Activated naive CD8-positive, alpha-beta T cell treated with anti-CD3 and anti-CD28 coated beads, Interleukin-2, amount 50 U/mL, for 24 hours (primary cell): ENCODE measurements at regions not wholly inside any gene's neighbourhood (a gene's known extent, or its start where the extent isn't known, plus 50 kb on each side); places are given as distances from the start of the nearest gene placed in this dataset.

Experiments
- ATAC-seq: fragments of 150-1000 bp; cut with Tn5 transposase; one replicate; pipeline ENCODE4 v1.10.0; 2021
- DNase-seq: peaks from one replicate; pipeline ENCODE4 v3.0.0; 2021
- H3K27ac Mint-ChIP-seq: one replicate; pipeline ENCODE4 v1.8.0; 2021; ENCODE audit warnings: mild to moderate bottlenecking, mixed read lengths
- H3K27me3 Mint-ChIP-seq: one replicate; pipeline ENCODE4 v1.8.0; 2021; ENCODE audit warnings: mixed read lengths
- H3K36me3 Mint-ChIP-seq: one replicate; pipeline ENCODE4 v1.8.0; 2021; ENCODE audit warnings: low read depth, mixed read lengths
- H3K4me1 Mint-ChIP-seq: one replicate; pipeline ENCODE4 v1.8.0; 2021; ENCODE audit warnings: mixed read lengths
- H3K4me3 Mint-ChIP-seq: one replicate; pipeline ENCODE4 v1.8.0; 2021; ENCODE audit warnings: mild to moderate bottlenecking, moderate library complexity, mixed read lengths
- H3K9me3 Mint-ChIP-seq: one replicate; pipeline ENCODE4 v1.8.0; 2021; ENCODE audit warnings: mixed read lengths

- H3K9me3 Mint-ChIP-seq: peaks cover 12% of the 10 kb centered on the region
- DNase-seq (peak; percentile 5), ATAC-seq (no peak)
- H3K27ac Mint-ChIP-seq: no peak overlapping the region
- no peak overlapping the region for H3K4me3 Mint-ChIP-seq
- no peaks in the 10 kb centered on the region for H3K36me3 Mint-ChIP-seq
- no peaks in the 10 kb centered on the region for H3K27me3 Mint-ChIP-seq
- no peaks in the 10 kb centered on the region for H3K4me1 Mint-ChIP-seq
Measured at GRCh38 chr1:217333939-217334338, 297.0 kb downstream of the GPATCH2 start.

GRCh38 chr1:217332431-217333065 lies 298.3 kb downstream of the GPATCH2 start:
- H3K36me3 Mint-ChIP-seq: no peaks in the 10 kb centered on the region

GRCh38 chr1:217331698-217332097 lies 299.2 kb downstream of the GPATCH2 start:
- Mint-ChIP-seq H3K27ac (no peak overlapping the region), H3K9me3 (peaks cover 12% of the 10 kb centered on the region), H3K4me3 (no peak overlapping the region), H3K36me3 (no peaks in the 10 kb centered on the region), H3K27me3 (no peaks in the 10 kb centered on the region), H3K4me1 (no peaks in the 10 kb centered on the region)
- no peak for DNase-seq
- no peak for ATAC-seq

More at GRCh38 chr1:217332431-217333065, 298.3 kb downstream of the GPATCH2 start:
- Mint-ChIP-seq H3K27ac (no peak overlapping the region), H3K4me3 (no peak overlapping the region), H3K4me1 (no peaks in the 10 kb centered on the region), H3K27me3 (no peaks in the 10 kb centered on the region), H3K9me3 (peaks cover 12% of the 10 kb centered on the region)
- no peak for ATAC-seq
- no peak for DNase-seq

GRCh38 chr1:217327901-217328300 lies 303.0 kb downstream of the GPATCH2 start:
- Mint-ChIP-seq H3K4me3 (no peak overlapping the region), H3K27me3 (no peaks in the 10 kb centered on the region), H3K36me3 (no peaks in the 10 kb centered on the region), H3K9me3 (peaks cover 8% of the 10 kb centered on the region), H3K4me1 (no peaks in the 10 kb centered on the region), H3K27ac (no peak overlapping the region)
- no peak for ATAC-seq
- no peak for DNase-seq

GRCh38 chr1:217322834-217323233 lies 308.1 kb downstream of the GPATCH2 start:
- ATAC-seq (no peak), DNase-seq (no peak)
- Mint-ChIP-seq H3K27ac (no peak overlapping the region), H3K4me3 (no peak overlapping the region), H3K36me3 (no peaks in the 10 kb centered on the region), H3K27me3 (peaks cover 2% of the 10 kb centered on the region), H3K4me1 (no peaks in the 10 kb centered on the region), H3K9me3 (no peaks in the 10 kb centered on the region)

- H3K36me3 Mint-ChIP-seq: no peaks in the 10 kb centered on the region
- H3K4me3 Mint-ChIP-seq: no peak overlapping the region
- no peaks in the 10 kb centered on the region for H3K9me3 Mint-ChIP-seq
- DNase-seq (no peak), ATAC-seq (no peak)
- peaks cover 2% of the 10 kb centered on the region for H3K27me3 Mint-ChIP-seq
- no peaks in the 10 kb centered on the region for H3K4me1 Mint-ChIP-seq
- no peak overlapping the region for H3K27ac Mint-ChIP-seq
Measured at GRCh38 chr1:217315346-217315745, 315.5 kb downstream of the GPATCH2 start.

GRCh38 chr1:217313096-217313495 lies 317.8 kb downstream of the GPATCH2 start:
- Mint-ChIP-seq H3K9me3 (no peaks in the 10 kb centered on the region), H3K4me1 (no peaks in the 10 kb centered on the region), H3K4me3 (no peak overlapping the region), H3K36me3 (no peaks in the 10 kb centered on the region), H3K27ac (no peak overlapping the region), H3K27me3 (peaks cover 2% of the 10 kb centered on the region)
- ATAC-seq (no peak), DNase-seq (no peak)

GRCh38 chr1:217311766-217312165 lies 319.1 kb downstream of the GPATCH2 start:
- ATAC-seq (no peak), DNase-seq (no peak)
- Mint-ChIP-seq H3K9me3 (peaks cover 4% of the 10 kb centered on the region), H3K27me3 (no peaks in the 10 kb centered on the region), H3K4me1 (no peaks in the 10 kb centered on the region), H3K27ac (no peak overlapping the region), H3K4me3 (no peak overlapping the region), H3K36me3 (no peaks in the 10 kb centered on the region)

GRCh38 chr1:217311269-217311668 lies 319.6 kb downstream of the GPATCH2 start:
- H3K27me3 Mint-ChIP-seq: no peaks in the 10 kb centered on the region
- DNase-seq: no peak
- H3K27ac Mint-ChIP-seq: no peak overlapping the region
- no peaks in the 10 kb centered on the region for H3K4me1 Mint-ChIP-seq
- no peak overlapping the region for H3K4me3 Mint-ChIP-seq
- H3K9me3 Mint-ChIP-seq: peaks cover 7% of the 10 kb centered on the region
- ATAC-seq: no peak
- no peaks in the 10 kb centered on the region for H3K36me3 Mint-ChIP-seq

- Mint-ChIP-seq H3K27me3 (no peaks in the 10 kb centered on the region), H3K9me3 (peaks cover 10% of the 10 kb centered on the region), H3K27ac (no peak overlapping the region), H3K4me3 (no peak overlapping the region), H3K36me3 (no peaks in the 10 kb centered on the region), H3K4me1 (no peaks in the 10 kb centered on the region)
- DNase-seq (no peak), ATAC-seq (no peak)
Measured at GRCh38 chr1:217281332-217281731, 349.6 kb downstream of the GPATCH2 start.

GRCh38 chr1:217275655-217276398 lies 355.1 kb downstream of the GPATCH2 start:
- Mint-ChIP-seq H3K36me3 (no peaks in the 10 kb centered on the region), H3K27me3 (no peaks in the 10 kb centered on the region), H3K9me3 (peaks cover 3% of the 10 kb centered on the region), H3K4me1 (no peaks in the 10 kb centered on the region), H3K27ac (no peak overlapping the region), H3K4me3 (no peak overlapping the region)
- ATAC-seq: no peak
- DNase-seq: no peak

GRCh38 chr1:217274927-217275654 lies 355.8 kb downstream of the GPATCH2 start:
- H3K27ac Mint-ChIP-seq: no peak overlapping the region
- peaks cover 3% of the 10 kb centered on the region for H3K9me3 Mint-ChIP-seq
- DNase-seq (no peak), ATAC-seq (no peak)
- no peaks in the 10 kb centered on the region for H3K4me1 Mint-ChIP-seq
- H3K36me3 Mint-ChIP-seq: no peaks in the 10 kb centered on the region
- no peaks in the 10 kb centered on the region for H3K27me3 Mint-ChIP-seq
- no peak overlapping the region for H3K4me3 Mint-ChIP-seq

- Mint-ChIP-seq H3K27ac (no peak overlapping the region), H3K36me3 (no peaks in the 10 kb centered on the region), H3K4me1 (no peaks in the 10 kb centered on the region), H3K9me3 (no peaks in the 10 kb centered on the region), H3K4me3 (no peak overlapping the region), H3K27me3 (no peaks in the 10 kb centered on the region)
- ATAC-seq (no peak), DNase-seq (no peak)
Measured at GRCh38 chr1:217274416-217274815, 356.5 kb downstream of the GPATCH2 start.

GRCh38 chr1:217273866-217274265 lies 357.0 kb downstream of the GPATCH2 start:
- no peak overlapping the region for H3K4me3 Mint-ChIP-seq
- no peak overlapping the region for H3K27ac Mint-ChIP-seq
- no peaks in the 10 kb centered on the region for H3K9me3 Mint-ChIP-seq
- H3K27me3 Mint-ChIP-seq: no peaks in the 10 kb centered on the region
- H3K36me3 Mint-ChIP-seq: no peaks in the 10 kb centered on the region
- ATAC-seq (no peak), DNase-seq (no peak)
- H3K4me1 Mint-ChIP-seq: no peaks in the 10 kb centered on the region

GRCh38 chr1:217272385-217272784 lies 358.5 kb downstream of the GPATCH2 start:
- no peak overlapping the region for H3K27ac Mint-ChIP-seq
- H3K9me3 Mint-ChIP-seq: no peaks in the 10 kb centered on the region
- no peak for ATAC-seq
- H3K4me3 Mint-ChIP-seq: no peak overlapping the region
- H3K36me3 Mint-ChIP-seq: no peaks in the 10 kb centered on the region
- no peak for DNase-seq
- no peaks in the 10 kb centered on the region for H3K4me1 Mint-ChIP-seq
- no peaks in the 10 kb centered on the region for H3K27me3 Mint-ChIP-seq
